Esophagus squamous epithelium (tissue), 4 donors: ENCODE measurements at regions not wholly inside any gene's neighbourhood (a gene's known extent, or its start where the extent isn't known, plus 50 kb on each side); places are given as distances from the start of the nearest gene placed in this dataset.

Source experiments
- CTCF ChIP-seq, 6 experiments: fragments of 450-650 bp in 4 of 6; fragments of 200-600 bp in 2 of 6; sonication (generic) in 2 of 6; IDR thresholded peaks; one replicate each; pipeline ENCODE4 v1.5.1; 2016 to 2019; ENCODE audit warnings: antibody characterized with exemption in 6 of 6, mild to moderate bottlenecking in 4 of 6, moderate library complexity in 4 of 6
- POLR2A ChIP-seq, 4 donors: fragments of 450-650 bp; IDR thresholded peaks; one replicate each; pipeline ENCODE4 v1.6.1; 2017; ENCODE audit warnings: antibody characterized with exemption in 4 of 4, mild to moderate bottlenecking in 4 of 4, moderate library complexity in 3 of 4

- TF ChIP-seq CTCF (IDR thresholded peaks at IDR 0.05) (no peak), POLR2A (IDR thresholded peaks at IDR 0.05) (no peak)
These were observed 396.2 kb upstream of the DUSP10 start for GRCh38 chr1:222138095-222138494.
